Prostate gland (tissue), 2 donors: ENCODE measurements at regions not wholly inside any gene's neighbourhood (a gene's known extent, or its start where the extent isn't known, plus 50 kb on each side); places are given as distances from the start of the nearest gene placed in this dataset.

Source experiments
- POLR2A ChIP-seq: fragments of 450-650 bp; IDR thresholded peaks from one replicate; pipeline ENCODE4 v1.6.1; 2016; ENCODE audit warnings: antibody characterized with exemption, mild to moderate bottlenecking
- TF ChIP-seq, protein P1 (sequence below), 4 experiments: fragments of 200-600 bp in 2 of 4; fragments of 450-650 bp in 2 of 4; sonication (generic) in 2 of 4; IDR thresholded peaks; 1 replicate in 3 of 4; 2 replicates in 1 of 4; pipeline ENCODE4 v1.5.1; 2016 to 2019; ENCODE audit warnings: antibody characterized with exemption in 4 of 4, mild to moderate bottlenecking in 2 of 4, moderate library complexity in 2 of 4

DNA sequence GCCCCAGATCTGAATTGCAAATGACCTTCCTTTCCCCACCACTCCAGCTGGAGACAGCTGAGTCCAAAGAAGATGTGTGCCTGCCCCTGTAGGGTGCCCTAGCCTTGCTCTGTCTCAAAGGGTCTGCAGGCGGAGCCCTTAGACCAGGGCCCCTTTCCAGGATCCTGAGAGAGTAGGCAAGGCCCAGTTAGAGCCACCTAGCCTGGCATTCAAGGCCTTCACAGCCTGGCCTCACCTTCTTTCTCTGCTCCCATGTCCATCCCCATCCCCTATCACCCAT is 66.6 kb upstream of the LHX1 start:
- no peak for TF ChIP-seq POLR2A
- TF ChIP-seq, protein P1, sequence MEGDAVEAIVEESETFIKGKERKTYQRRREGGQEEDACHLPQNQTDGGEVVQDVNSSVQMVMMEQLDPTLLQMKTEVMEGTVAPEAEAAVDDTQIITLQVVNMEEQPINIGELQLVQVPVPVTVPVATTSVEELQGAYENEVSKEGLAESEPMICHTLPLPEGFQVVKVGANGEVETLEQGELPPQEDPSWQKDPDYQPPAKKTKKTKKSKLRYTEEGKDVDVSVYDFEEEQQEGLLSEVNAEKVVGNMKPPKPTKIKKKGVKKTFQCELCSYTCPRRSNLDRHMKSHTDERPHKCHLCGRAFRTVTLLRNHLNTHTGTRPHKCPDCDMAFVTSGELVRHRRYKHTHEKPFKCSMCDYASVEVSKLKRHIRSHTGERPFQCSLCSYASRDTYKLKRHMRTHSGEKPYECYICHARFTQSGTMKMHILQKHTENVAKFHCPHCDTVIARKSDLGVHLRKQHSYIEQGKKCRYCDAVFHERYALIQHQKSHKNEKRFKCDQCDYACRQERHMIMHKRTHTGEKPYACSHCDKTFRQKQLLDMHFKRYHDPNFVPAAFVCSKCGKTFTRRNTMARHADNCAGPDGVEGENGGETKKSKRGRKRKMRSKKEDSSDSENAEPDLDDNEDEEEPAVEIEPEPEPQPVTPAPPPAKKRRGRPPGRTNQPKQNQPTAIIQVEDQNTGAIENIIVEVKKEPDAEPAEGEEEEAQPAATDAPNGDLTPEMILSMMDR (IDR thresholded peaks at IDR 0.05): no peak
